Activated CD8-positive, alpha-beta T cell treated with anti-CD3 and anti-CD28 coated beads, Interleukin-2, amount 10 ng/mL, durations not matched to agents 7 days and 5 days (primary cell): ENCODE measurements at regions not wholly inside any gene's neighbourhood (a gene's known extent, or its start where the extent isn't known, plus 50 kb on each side); places are given as distances from the start of the nearest gene placed in this dataset.

Source experiments
- ATAC-seq: fragments of 150-1000 bp; cut with Tn5 transposase; one replicate; pipeline ENCODE4 v1.10.0; 2021; ENCODE audit warnings: moderate library complexity
- CTCF ChIA-PET: fragments of 350-600 bp; sonication (Branson Sonifier 250); formaldehyde crosslinking; loops from one replicate; lab custom pipeline; 2021; ENCODE audit warnings: antibody characterized with exemption; lab: Charles Lee
- POLR2A ChIA-PET: fragments of 350-600 bp; sonication (Branson Sonifier 250); formaldehyde crosslinking; loops from one replicate; lab custom pipeline; 2021; ENCODE audit warnings: antibody characterized with exemption; lab: Charles Lee
- DNase-seq: peaks from one replicate; pipeline ENCODE4 v3.0.0-alpha.2; 2020
- H3K27ac Mint-ChIP-seq: one replicate; pipeline ENCODE4 v1.8.0; 2021; ENCODE audit warnings: mild to moderate bottlenecking, mixed read lengths
- H3K27me3 Mint-ChIP-seq: one replicate; pipeline ENCODE4 v1.8.0; 2021; ENCODE audit warnings: low read depth, mixed read lengths
- H3K36me3 Mint-ChIP-seq: one replicate; pipeline ENCODE4 v1.8.0; 2021; ENCODE audit warnings: low read depth, mixed read lengths
- H3K4me1 Mint-ChIP-seq: one replicate; pipeline ENCODE4 v1.8.0; 2021; ENCODE audit warnings: low read depth, mixed read lengths
- H3K4me3 Mint-ChIP-seq: one replicate; pipeline ENCODE4 v1.8.0; 2021; ENCODE audit warnings: mild to moderate bottlenecking, mixed read lengths
- H3K9me3 Mint-ChIP-seq: one replicate; pipeline ENCODE4 v1.8.0; 2022; ENCODE audit warnings: mixed read lengths; ENCODE audit not compliant: insufficient read depth

DNA sequence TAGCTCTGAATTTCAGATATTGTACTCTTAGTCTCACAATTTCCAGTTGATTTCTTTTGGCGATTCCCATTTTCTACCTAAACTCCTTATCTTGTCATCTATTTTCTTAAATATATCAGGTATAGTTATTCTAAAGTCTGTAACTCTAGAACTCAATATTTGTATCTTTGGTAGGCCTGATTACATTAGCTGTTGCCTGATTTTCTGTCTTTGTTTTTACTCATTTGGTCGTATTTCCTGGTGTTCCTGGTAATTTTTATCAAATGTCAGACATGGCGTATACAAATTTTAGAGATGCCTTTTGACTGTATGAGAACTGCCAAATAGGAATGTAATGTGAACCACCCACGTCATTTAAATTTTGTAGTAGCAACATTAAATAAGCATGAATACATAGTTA, 266.7 kb downstream of the ZNF536 start:
- H3K4me3 Mint-ChIP-seq: no peak overlapping the region
- DNase-seq: no peak
- ChIA-PET POLR2A (no interaction called here), CTCF (no interaction called here)
- no peak overlapping the region for H3K27ac Mint-ChIP-seq
- ATAC-seq: no peak
- peaks cover 4% of the 10 kb centered on the region for H3K9me3 Mint-ChIP-seq
- no peaks in the 10 kb centered on the region for H3K4me1 Mint-ChIP-seq
- H3K27me3 Mint-ChIP-seq: no peaks in the 10 kb centered on the region
- no peaks in the 10 kb centered on the region for H3K36me3 Mint-ChIP-seq

DNA sequence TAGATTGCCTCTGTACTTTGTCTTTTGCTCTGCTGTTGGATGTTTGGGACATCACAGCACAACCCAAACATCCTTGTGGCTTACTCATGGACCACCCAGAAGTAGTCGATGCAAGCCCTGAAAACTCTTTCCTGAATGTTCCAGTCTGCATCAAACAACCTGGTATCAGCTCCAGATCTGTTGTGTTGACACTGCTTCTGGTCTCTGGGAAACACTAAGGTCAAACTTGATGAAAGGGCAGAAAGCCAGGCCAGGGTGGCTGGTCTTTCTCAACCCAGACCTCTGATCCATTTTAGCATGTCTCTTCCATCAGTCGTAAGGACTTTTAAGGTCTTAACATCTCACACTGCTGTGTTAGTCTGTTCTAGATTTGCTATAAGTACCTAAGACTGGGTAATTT, 265.7 kb downstream of the ZNF536 start:
- ChIA-PET POLR2A (no interaction called here), CTCF (no interaction called here)
- no peak for ATAC-seq
- Mint-ChIP-seq H3K27ac (no peak overlapping the region), H3K4me1 (no peaks in the 10 kb centered on the region), H3K36me3 (no peaks in the 10 kb centered on the region), H3K27me3 (no peaks in the 10 kb centered on the region), H3K4me3 (no peak overlapping the region), H3K9me3 (peaks cover 4% of the 10 kb centered on the region)
- no peak for DNase-seq

DNA sequence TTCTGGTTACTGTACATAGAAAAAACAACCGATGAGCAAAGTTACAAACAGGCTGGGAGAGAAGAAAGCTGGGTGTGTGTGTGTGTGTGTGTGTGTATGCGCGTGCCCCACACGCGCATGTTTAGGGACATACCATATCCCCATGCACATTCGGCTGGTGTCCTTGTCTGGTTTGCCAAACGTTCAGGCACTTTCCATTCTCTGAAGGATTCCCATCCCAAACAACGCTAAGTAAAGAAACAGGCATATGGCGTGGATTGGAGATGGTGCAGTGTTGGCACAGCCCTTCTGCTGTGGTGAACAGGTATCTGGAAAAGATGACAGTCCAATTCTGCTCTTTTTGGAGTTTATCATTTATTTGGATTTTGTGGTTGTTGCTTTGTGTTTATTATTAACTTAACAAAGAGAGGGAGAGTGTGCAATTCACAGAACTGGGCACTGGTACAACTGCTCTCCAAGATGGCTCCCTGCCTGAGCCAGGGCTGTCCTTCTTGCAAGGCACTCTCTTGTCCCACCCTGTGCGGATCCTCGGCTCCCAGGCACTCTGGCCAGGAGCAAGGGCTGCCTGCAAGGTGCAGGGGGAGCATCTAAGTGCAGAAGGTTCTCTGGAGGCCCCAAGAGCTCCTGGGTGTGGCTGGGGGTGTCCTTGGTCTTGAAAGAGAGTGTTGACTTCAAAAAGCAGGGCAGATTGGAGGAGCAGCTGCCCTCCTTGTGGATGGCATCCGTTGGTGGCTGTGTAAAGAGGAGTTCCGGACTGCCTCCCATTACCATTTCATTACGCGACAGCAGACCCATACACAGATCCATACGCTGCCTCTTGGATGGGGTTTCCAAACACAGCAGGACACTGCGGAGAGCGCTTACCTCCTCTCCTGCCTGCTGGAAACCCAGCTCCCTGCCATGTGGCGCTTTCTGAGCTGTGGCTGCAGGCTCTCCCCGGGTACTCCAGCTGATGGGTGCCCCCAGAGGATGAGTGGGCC, 263.1 kb downstream of the ZNF536 start:
- H3K4me3 Mint-ChIP-seq: no peak overlapping the region
- POLR2A ChIA-PET: no interaction called here
- CTCF ChIA-PET: no interaction called here
- ATAC-seq (no peak), DNase-seq (no peak)
- no peaks in the 10 kb centered on the region for H3K27me3 Mint-ChIP-seq
- H3K27ac Mint-ChIP-seq: no peak overlapping the region
- no peaks in the 10 kb centered on the region for H3K36me3 Mint-ChIP-seq
- H3K9me3 Mint-ChIP-seq: peaks cover 4% of the 10 kb centered on the region
- H3K4me1 Mint-ChIP-seq: no peaks in the 10 kb centered on the region

DNA sequence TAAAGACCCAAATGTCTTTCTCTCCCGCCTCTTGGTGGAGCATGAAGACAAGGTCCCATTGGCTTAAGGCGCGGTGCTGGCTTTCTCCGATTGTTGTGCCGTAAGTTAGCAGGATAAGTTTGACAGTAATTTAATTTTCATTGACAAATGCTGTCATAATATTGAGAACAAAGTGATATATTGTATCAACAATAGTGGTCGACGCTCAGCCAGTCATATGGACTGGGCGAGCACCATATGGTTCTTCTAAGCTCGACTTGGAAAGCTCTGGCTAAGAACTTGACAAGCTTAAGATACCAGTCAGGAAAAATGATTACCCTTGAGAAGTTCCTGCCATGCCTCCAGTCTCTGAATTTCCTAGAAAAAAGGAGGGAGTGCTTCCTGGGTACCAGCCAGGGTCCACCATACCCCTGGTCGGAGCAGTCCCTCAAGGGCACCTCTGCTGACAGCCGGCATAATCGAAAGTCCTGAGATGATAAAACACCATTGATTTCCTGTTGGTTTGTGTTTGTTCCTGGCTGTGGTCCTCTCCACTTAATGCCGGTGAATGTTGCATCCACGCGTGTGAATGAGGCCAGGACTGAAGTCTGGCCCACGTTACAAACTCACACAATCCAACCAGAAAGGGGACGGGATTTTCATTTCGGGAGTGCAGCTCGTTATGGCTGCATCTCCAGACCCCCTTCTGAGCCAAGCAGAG, 262.1 kb downstream of the ZNF536 start:
- Mint-ChIP-seq H3K27ac (no peak overlapping the region), H3K4me1 (no peaks in the 10 kb centered on the region), H3K27me3 (no peaks in the 10 kb centered on the region), H3K9me3 (peaks cover 4% of the 10 kb centered on the region), H3K36me3 (no peaks in the 10 kb centered on the region), H3K4me3 (no peak overlapping the region)
- ChIA-PET CTCF (no interaction called here), POLR2A (no interaction called here)
- DNase-seq (no peak), ATAC-seq (no peak)

DNA sequence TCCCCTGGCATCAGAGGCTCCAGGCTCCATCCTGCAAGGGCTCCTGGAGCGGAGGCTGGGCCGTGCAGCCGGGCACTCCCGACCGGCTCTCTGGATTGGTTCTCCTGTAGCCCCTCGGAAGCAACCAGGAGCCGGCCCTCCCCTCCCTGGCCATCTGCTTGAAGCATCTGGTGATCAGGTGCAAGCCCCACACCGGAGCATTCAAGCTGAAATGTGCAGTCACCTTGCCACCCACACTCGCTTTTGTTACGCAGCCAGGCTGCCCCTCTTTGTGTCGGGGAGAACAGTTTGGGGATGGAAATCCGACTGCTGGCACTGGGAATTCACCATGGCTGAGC, 258.8 kb downstream of the ZNF536 start:
- POLR2A ChIA-PET: no interaction called here
- H3K36me3 Mint-ChIP-seq: no peaks in the 10 kb centered on the region
- no peak for ATAC-seq

DNA sequence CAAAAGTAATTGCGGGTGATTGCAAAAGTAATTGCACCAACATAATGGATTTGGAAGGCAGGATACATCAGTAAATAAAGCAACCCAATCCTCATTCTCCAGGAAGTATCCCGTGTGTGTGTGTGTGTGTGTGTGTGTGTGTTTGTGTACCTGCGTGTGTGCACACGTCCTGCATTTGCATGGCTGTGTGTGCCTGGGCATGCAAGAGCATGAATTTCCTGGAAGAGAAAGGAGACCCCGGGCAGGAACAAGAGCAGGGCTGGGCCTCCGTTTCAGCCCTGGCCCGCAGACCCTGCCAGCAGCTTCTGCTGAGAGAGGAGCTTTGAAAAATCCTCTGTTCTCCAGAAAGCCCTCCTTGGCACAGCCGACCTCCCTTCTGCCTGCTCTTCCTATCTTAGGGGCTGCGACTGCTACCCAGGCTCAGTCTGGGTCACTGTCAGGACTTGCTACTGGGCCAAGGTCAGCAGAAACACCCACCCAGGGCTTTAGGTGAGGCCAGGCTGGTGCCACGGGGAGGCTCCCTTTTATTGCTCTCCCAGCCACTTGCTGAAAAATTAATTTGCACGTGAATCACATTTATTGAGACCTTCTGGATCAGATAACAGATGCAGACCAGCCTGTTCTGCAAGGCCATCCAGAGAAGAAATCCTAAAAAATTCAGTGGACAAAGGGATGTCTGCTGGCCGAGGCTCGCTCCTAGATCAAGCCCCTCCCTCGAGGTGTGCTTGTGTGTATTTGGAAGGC, 258.3 kb downstream of the ZNF536 start:
- Mint-ChIP-seq H3K27me3 (no peaks in the 10 kb centered on the region), H3K4me3 (no peak overlapping the region)
- POLR2A ChIA-PET: no interaction called here

More for the DNA sequence above, 258.8 kb downstream of the ZNF536 start:
- CTCF ChIA-PET: no interaction called here
- Mint-ChIP-seq H3K9me3 (no peaks in the 10 kb centered on the region), H3K4me3 (no peak overlapping the region), H3K27me3 (no peaks in the 10 kb centered on the region), H3K27ac (no peak overlapping the region), H3K4me1 (no peaks in the 10 kb centered on the region)
- no peak for DNase-seq

DNA sequence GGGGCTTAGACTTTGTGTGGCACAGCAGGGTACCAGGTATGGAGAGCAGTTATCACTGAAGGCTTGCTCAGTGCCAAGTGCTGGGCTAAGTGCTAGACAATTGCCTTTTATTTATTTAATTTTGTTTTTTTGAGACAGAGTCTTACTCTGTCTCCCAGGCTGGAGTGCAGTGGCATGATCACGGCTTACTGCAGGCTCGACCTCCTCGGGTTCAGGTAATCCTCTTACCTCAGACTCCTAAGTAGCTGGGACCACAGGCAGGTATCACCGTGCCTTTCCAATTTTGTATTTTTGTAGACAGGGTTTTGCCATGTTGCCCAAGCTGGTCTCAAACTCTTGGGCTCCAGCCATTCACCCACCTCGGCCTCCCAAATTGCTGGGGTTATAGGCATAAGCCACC, 256.9 kb downstream of the ZNF536 start:
- Mint-ChIP-seq H3K36me3 (no peaks in the 10 kb centered on the region), H3K4me1 (no peaks in the 10 kb centered on the region), H3K4me3 (no peak overlapping the region), H3K9me3 (no peaks in the 10 kb centered on the region), H3K27me3 (no peaks in the 10 kb centered on the region), H3K27ac (no peak overlapping the region)
- POLR2A ChIA-PET: no interaction called here
- CTCF ChIA-PET: no interaction called here
- DNase-seq (no peak), ATAC-seq (no peak)

More for the DNA sequence above, 258.3 kb downstream of the ZNF536 start:
- ATAC-seq (no peak), DNase-seq (no peak)
- Mint-ChIP-seq H3K9me3 (no peaks in the 10 kb centered on the region), H3K4me1 (no peaks in the 10 kb centered on the region), H3K36me3 (no peaks in the 10 kb centered on the region), H3K27ac (no peak overlapping the region)
- CTCF ChIA-PET: no interaction called here

DNA sequence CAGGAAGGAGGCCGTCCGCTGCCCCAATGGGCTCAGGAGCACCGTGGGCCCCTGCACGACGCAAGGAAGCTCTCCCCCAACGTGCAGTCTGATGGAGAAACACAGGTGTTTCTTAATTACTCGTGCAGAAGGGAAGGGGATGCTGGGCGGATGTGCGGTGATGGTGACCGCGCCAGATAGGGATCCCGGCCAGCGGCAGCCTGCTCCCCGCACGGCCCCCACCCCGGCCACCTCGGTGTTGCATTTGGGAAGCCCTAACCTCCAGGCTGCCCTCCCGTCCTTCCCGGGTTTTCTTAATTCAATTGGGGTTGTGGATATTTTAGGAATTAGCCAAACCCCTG, 254.4 kb downstream of the ZNF536 start:
- Mint-ChIP-seq H3K36me3 (no peaks in the 10 kb centered on the region), H3K4me3 (no peak overlapping the region), H3K4me1 (no peaks in the 10 kb centered on the region), H3K27me3 (no peaks in the 10 kb centered on the region), H3K9me3 (no peaks in the 10 kb centered on the region), H3K27ac (no peak overlapping the region)
- ChIA-PET POLR2A (interaction anchor here (0.5 kb wide), 1 partner anchor 10 kb away, joined by 3 read pairs; no protein-coding TSS in a partner anchor), CTCF (no interaction called here)
- DNase-seq (no peak), ATAC-seq (no peak)

DNA sequence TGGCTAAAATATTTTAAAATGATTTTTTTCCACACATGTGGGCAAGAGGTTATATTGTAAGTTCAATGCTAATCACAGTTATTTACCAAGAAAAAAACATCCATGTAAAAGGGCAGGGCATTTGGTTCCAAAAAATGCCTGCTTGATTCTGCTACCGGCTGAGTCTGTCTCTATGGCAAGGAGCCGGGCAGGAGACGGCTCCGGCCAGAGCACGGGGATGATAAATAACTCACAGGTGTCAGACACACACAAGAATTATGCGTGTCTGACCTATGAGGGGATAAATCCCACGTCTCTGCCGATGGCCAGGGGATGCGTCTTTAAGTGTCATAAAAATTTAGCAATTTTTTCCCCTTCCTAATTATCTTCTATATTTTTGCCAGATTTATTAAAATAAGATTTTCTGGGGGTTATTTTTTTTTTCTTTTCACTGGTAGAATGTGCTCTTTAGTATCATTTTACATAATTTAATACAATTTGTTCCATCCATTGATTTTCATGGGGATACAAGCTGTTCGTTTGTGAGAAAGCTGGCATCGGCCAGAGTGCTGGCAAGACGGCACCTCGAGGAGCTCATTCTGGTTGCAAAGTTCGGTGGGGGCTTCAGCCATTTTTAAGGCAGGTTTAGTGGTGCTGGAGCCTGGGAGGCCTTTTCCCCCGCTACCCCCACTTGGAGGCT, 253.9 kb downstream of the ZNF536 start:
- no peaks in the 10 kb centered on the region for H3K36me3 Mint-ChIP-seq
- POLR2A ChIA-PET: no interaction called here
- H3K4me1 Mint-ChIP-seq: no peaks in the 10 kb centered on the region
- CTCF ChIA-PET: no interaction called here
- no peak for ATAC-seq
- no peak for DNase-seq
- no peak overlapping the region for H3K4me3 Mint-ChIP-seq
- no peaks in the 10 kb centered on the region for H3K9me3 Mint-ChIP-seq
- no peaks in the 10 kb centered on the region for H3K27me3 Mint-ChIP-seq
- no peak overlapping the region for H3K27ac Mint-ChIP-seq

DNA sequence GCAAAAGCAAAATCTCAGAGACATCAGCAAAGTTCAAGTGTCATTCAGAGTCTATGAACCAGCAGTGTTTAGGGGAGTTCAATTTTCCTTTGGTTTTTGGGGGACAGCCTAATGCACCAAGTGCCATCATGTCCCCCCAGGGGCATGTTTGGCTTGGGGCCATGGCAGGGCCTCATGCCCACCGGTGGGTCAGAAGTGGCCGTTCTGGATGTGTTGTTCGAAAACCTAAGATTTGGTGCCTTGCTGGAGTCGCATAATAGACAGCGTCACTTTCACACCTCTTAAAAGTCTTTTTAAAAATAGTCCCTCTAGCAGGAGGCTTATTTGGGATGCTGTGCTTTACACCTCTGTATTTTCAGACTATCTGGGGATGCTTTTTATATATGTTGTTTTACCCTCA, 250.1 kb downstream of the ZNF536 start:
- Mint-ChIP-seq H3K36me3 (no peaks in the 10 kb centered on the region), H3K4me3 (no peak overlapping the region), H3K4me1 (no peaks in the 10 kb centered on the region), H3K27ac (no peak overlapping the region), H3K27me3 (no peaks in the 10 kb centered on the region), H3K9me3 (no peaks in the 10 kb centered on the region)
- ChIA-PET POLR2A (no interaction called here), CTCF (no interaction called here)
- ATAC-seq (no peak), DNase-seq (no peak)

DNA sequence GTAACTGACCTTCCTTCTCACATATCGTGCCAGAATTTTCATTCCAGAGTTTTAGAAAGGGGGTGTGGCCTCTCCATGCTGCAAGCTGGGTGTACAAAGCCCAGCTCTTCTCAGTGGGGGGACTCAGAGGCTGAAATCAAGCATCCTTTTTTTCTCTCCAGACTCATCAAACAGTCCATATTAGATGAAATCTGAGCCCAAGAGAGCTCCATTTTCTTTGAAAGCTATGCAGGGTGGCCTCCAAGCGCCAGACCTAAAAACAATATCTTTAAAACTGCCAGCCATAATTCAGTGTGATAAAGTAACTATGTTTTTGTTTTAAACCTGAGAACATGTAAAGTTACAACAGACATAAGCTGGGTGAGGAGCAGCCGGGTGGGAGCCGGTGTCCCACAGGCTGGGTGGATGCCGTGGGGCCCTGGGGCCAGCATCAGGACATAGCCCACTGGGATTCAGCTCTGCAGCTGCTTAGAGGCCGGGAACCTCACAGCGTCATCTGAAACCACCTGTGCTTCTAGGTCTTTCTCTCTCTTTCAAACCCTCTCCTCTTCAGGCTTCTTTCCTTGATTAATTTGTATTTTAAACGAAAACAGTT, 249.2 kb downstream of the ZNF536 start:
- ChIA-PET POLR2A (no interaction called here), CTCF (no interaction called here)
- ATAC-seq (no peak), DNase-seq (no peak)
- Mint-ChIP-seq H3K27me3 (no peaks in the 10 kb centered on the region), H3K4me3 (no peak overlapping the region), H3K4me1 (no peaks in the 10 kb centered on the region), H3K27ac (no peak overlapping the region), H3K36me3 (no peaks in the 10 kb centered on the region), H3K9me3 (no peaks in the 10 kb centered on the region)
